K562 (cell line): ENCODE measurements at regions not wholly inside any gene's neighbourhood (a gene's known extent, or its start where the extent isn't known, plus 50 kb on each side); places are given as distances from the start of the nearest gene placed in this dataset.

ENCODE experiments used
- HDAC6 ChIP-seq: IDR thresholded peaks from 2 replicates; pipeline ENCODE4 v1.6.1; 2012; ENCODE audit warnings: low read depth, mild to moderate bottlenecking, control low read depth, inconsistent platforms, low read length, moderate library complexity
- HSF4 ChIP-seq: fragments of 250-450 bp; sonication (Bioruptor Pico); IDR thresholded peaks from 2 replicates; pipeline ENCODE4 v2.1.2; 2022; ENCODE audit warnings: mild to moderate bottlenecking, moderate library complexity, borderline replicate concordance
- MAFG ChIP-seq: fragments of 450-650 bp; conservative IDR thresholded peaks from 2 replicates; pipeline ENCODE4 v1.6.1; 2016; ENCODE audit warnings: missing genetic modification characterization, missing compliant biosample characterization
- NFE2L1 ChIP-seq: fragments of 450-650 bp; IDR thresholded peaks from 2 replicates; pipeline ENCODE4 v1.6.1; 2016; ENCODE audit warnings: missing genetic modification characterization, low read depth, mild to moderate bottlenecking, missing compliant biosample characterization, moderate library complexity, borderline replicate concordance
- RAD21 ChIP-seq, 2 experiments: fragments of 250-450 bp in 1 of 2; fragments of 450-650 bp in 1 of 2; sonication (Bioruptor Pico) in 1 of 2; formaldehyde crosslinking in 1 of 2; IDR thresholded peaks in 1 of 2; conservative IDR thresholded peaks in 1 of 2; 2 replicates each; pipeline versions ENCODE4 v1.4.0 to v1.8.0; 2020 to 2022; ENCODE audit warnings: mild to moderate bottlenecking in 2 of 2, moderate library complexity in 1 of 2
- SP2 ChIP-seq: IDR thresholded peaks from 2 replicates; pipeline ENCODE4 v1.6.1; 2011; ENCODE audit warnings: mild to moderate bottlenecking, low read depth, low read length, moderate library complexity; ENCODE audit not compliant: poor library complexity, severe bottlenecking; ENCODE audit errors: extremely low read depth
- ZBED1 ChIP-seq: IDR thresholded peaks from 2 replicates; pipeline ENCODE4 v1.6.1; 2014
- TF ChIP-seq, protein P1 (sequence below), 3 experiments: IDR thresholded peaks in 2 of 3; conservative IDR thresholded peaks in 1 of 3; 2 replicates each; pipeline ENCODE4 v1.5.1; 2011 to 2012; ENCODE audit warnings: low read length in 3 of 3, mild to moderate bottlenecking in 3 of 3, control low read depth in 2 of 3, improper control_type of control experiment in 1 of 3, inconsistent platforms in 1 of 3, low read depth in 1 of 3, mixed read lengths in 1 of 3, moderate library complexity in 1 of 3; ENCODE audit not compliant: insufficient read depth in 2 of 3
- TF ChIP-seq, protein P2 (sequence below): fragments of 250-450 bp; sonication (Bioruptor Pico); IDR thresholded peaks from 2 replicates; pipeline ENCODE4 v1.5.0; 2021; ENCODE audit warnings: mild to moderate bottlenecking, moderate library complexity

DNA sequence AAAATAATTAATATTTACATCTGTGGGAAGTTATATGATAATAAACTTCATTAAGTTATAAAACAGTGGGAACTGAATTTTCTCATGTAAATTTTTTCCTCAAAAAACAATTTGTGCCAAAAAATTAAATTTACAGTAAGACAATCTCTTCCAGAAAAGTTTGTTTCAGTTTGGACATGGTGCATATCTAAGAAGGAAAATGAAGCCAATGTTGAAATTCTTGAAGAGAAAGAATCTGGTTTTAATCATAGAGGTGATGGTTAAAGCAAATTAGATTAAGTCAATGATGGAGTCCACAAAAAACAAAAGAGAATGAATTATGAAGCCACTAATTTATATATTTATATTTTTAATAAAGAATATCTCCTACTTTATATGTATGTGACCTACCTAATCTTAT, 457.2 kb upstream of the SLITRK1 start:
- no peak for TF ChIP-seq RAD21 (CRISPR knock-in tag; conservative IDR thresholded peaks at IDR 0.05 in 1 of 2, IDR thresholded peaks at IDR 0.05 in 1 of 2)
- no peak for TF ChIP-seq SP2
- no peak for TF ChIP-seq NFE2L1 (tag)
- TF ChIP-seq, protein P1, sequence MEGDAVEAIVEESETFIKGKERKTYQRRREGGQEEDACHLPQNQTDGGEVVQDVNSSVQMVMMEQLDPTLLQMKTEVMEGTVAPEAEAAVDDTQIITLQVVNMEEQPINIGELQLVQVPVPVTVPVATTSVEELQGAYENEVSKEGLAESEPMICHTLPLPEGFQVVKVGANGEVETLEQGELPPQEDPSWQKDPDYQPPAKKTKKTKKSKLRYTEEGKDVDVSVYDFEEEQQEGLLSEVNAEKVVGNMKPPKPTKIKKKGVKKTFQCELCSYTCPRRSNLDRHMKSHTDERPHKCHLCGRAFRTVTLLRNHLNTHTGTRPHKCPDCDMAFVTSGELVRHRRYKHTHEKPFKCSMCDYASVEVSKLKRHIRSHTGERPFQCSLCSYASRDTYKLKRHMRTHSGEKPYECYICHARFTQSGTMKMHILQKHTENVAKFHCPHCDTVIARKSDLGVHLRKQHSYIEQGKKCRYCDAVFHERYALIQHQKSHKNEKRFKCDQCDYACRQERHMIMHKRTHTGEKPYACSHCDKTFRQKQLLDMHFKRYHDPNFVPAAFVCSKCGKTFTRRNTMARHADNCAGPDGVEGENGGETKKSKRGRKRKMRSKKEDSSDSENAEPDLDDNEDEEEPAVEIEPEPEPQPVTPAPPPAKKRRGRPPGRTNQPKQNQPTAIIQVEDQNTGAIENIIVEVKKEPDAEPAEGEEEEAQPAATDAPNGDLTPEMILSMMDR (IDR thresholded peaks at IDR 0.05 in 2 of 3, conservative IDR thresholded peaks at IDR 0.05 in 1 of 3; ENCODE audit: insufficient read depth in 2 of 3, low read depth in 1 of 3, low read length in 3 of 3): no peak
- no peak for TF ChIP-seq HDAC6
- TF ChIP-seq HSF4 (CRISPR knock-in tag): no peak
- no peak for TF ChIP-seq ZBED1
- TF ChIP-seq, protein P2, sequence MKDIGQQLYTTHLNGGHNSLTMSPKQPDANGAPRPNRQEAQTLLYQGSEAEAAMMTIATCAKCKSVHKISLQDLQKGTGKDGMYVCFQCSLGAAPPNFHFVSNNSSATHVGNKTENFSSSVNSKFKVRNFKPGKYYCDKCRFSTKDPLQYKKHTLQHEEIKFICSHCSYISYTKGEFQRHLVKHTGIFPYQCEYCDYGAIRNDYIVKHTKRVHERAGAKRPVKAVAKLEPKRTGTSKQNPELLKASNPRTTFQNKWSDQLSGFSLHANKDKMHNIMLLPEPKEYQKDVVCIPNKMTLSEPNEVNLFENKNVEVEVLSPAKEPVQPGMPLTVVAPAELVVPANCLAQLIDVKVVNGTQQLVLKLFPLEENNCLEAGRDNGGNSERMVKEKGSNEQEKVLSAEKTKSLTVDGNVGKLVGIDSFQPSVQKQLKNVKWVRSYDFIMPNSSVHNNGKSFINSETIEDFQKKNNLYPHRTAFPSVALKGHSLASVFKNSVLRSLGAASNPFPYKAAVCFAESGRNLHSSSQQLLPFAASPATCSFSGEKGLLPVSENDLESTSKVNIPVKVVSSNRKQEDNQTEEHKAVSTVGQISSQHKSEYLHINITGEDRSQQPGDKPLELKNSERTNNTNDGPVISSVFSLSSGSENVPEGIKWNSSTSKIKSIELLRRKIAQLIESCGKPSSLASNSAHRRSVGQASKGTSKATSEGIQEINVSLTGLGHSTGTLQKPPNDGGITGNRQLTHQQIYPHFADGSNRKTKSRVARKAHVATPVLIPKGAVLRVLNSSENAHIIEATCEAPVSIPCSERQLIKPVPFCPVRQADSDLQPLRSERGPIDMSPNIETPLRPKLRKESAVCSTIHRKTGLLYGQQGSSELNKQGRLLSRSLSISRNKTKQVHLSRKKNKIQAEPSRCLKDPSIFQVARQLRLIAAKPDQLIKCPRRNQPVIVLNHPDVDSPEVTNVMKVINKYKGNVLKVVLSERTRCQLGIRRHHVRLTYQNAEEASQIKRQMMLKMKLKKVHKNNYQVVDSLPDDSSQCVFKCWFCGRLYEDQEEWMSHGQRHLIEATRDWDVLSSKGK (CRISPR knock-in tag): no peak
- TF ChIP-seq MAFG (tag): no peak
